Liver (tissue), 3 donors: ENCODE measurements at regions not wholly inside any gene's neighbourhood (a gene's known extent, or its start where the extent isn't known, plus 50 kb on each side); places are given as distances from the start of the nearest gene placed in this dataset.
"Not testable (repeated sequence)": the region's sequence is repeated elsewhere in the genome, so short reads cannot be mapped to it uniquely, and the experiment has no call there.

Experiments
- EGR1 ChIP-seq, 2 donors: IDR thresholded peaks; 2 replicates each; pipeline ENCODE4 v1.6.1; 2016 to 2018; ENCODE audit warnings: antibody characterized with exemption in 2 of 2, low read depth in 2 of 2
- FOXA1 ChIP-seq: IDR thresholded peaks from 2 replicates; pipeline ENCODE4 v1.6.1; 2016; ENCODE audit warnings: antibody characterized with exemption
- GABPA ChIP-seq, 2 donors: IDR thresholded peaks in 1 of 2; conservative IDR thresholded peaks in 1 of 2; 2 replicates each; pipeline ENCODE4 v1.6.1; 2016; ENCODE audit warnings: antibody characterized with exemption in 2 of 2, mild to moderate bottlenecking in 1 of 2, moderate library complexity in 1 of 2
- JUND ChIP-seq, 2 donors: IDR thresholded peaks; 2 replicates each; pipeline ENCODE4 v1.6.1; 2016; ENCODE audit warnings: antibody characterized with exemption in 2 of 2
- RAD21 ChIP-seq, 2 donors: IDR thresholded peaks; 2 replicates each; pipeline ENCODE4 v1.6.1; 2016; ENCODE audit warnings: antibody characterized with exemption in 2 of 2, mild to moderate bottlenecking in 2 of 2
- RXRA ChIP-seq, 2 donors: IDR thresholded peaks; 2 replicates each; pipeline ENCODE4 v1.6.1; 2017 to 2018; ENCODE audit warnings: antibody characterized with exemption in 2 of 2, mild to moderate bottlenecking in 1 of 2
- SP1 ChIP-seq: IDR thresholded peaks from 2 replicates; pipeline ENCODE4 v1.6.1; 2018; ENCODE audit warnings: antibody characterized with exemption, mild to moderate bottlenecking
- TAF1 ChIP-seq: conservative IDR thresholded peaks from 2 replicates; pipeline ENCODE4 v1.6.1; 2016; ENCODE audit warnings: antibody characterized with exemption, mild to moderate bottlenecking
- YY1 ChIP-seq: IDR thresholded peaks from 2 replicates; pipeline ENCODE4 v1.6.1; 2016; ENCODE audit warnings: antibody characterized with exemption, mild to moderate bottlenecking
- TF ChIP-seq, protein P1 (sequence below): fragments of 150-350 bp; IDR thresholded peaks from 2 replicates; pipeline ENCODE4 v1.5.1; 2017; ENCODE audit warnings: improper control_type of control experiment, low read depth, low read length; ENCODE audit not compliant: missing input control
- TF ChIP-seq, protein P2 (sequence below): IDR thresholded peaks from 2 replicates; pipeline ENCODE4 v1.6.1; 2016; ENCODE audit warnings: antibody characterized with exemption
- TF ChIP-seq, protein P3 (sequence below): IDR thresholded peaks from 2 replicates; pipeline ENCODE4 v1.6.1; 2016; ENCODE audit warnings: antibody characterized with exemption
- TF ChIP-seq, protein P4 (sequence below): IDR thresholded peaks from 2 replicates; pipeline ENCODE4 v1.6.1; 2016; ENCODE audit warnings: antibody characterized with exemption
- TF ChIP-seq, protein P5 (sequence below): IDR thresholded peaks from 2 replicates; pipeline ENCODE4 v1.6.1; 2016; ENCODE audit warnings: antibody characterized with exemption, mild to moderate bottlenecking
- donor health status: healthy.
- donor health status: healthy.

DNA sequence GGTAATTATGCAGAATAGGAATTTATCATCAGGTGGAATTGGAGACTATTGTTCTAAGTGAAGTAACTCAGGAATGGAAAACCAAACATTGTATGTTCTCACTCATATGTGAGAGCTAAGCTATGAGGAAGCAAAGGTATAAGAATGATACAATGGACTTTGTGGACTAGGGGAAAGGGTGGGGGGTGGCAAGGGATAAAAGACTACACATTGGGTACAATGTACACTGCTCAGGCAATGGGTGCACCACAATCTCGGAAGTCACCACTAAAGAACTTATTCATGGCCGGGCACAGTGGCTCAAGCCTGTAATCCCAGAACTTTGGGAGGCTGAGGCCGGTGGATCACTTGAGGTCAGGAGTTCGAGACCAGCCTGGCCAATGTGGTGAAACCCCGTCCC, 51.6 kb upstream of the MIER3 start:
- TF ChIP-seq, protein P1, sequence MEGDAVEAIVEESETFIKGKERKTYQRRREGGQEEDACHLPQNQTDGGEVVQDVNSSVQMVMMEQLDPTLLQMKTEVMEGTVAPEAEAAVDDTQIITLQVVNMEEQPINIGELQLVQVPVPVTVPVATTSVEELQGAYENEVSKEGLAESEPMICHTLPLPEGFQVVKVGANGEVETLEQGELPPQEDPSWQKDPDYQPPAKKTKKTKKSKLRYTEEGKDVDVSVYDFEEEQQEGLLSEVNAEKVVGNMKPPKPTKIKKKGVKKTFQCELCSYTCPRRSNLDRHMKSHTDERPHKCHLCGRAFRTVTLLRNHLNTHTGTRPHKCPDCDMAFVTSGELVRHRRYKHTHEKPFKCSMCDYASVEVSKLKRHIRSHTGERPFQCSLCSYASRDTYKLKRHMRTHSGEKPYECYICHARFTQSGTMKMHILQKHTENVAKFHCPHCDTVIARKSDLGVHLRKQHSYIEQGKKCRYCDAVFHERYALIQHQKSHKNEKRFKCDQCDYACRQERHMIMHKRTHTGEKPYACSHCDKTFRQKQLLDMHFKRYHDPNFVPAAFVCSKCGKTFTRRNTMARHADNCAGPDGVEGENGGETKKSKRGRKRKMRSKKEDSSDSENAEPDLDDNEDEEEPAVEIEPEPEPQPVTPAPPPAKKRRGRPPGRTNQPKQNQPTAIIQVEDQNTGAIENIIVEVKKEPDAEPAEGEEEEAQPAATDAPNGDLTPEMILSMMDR: not testable (repeated sequence)
- not testable (repeated sequence) for TF ChIP-seq EGR1 (IDR thresholded peaks at IDR 0.05; ENCODE audit: low read depth in 2 of 2); JUND (IDR thresholded peaks at IDR 0.05); TAF1; FOXA1; YY1; SP1; RXRA (IDR thresholded peaks at IDR 0.05); GABPA (IDR thresholded peaks at IDR 0.05 in 1 of 2, conservative IDR thresholded peaks at IDR 0.05 in 1 of 2); RAD21 (IDR thresholded peaks at IDR 0.05)
- TF ChIP-seq, protein P2, sequence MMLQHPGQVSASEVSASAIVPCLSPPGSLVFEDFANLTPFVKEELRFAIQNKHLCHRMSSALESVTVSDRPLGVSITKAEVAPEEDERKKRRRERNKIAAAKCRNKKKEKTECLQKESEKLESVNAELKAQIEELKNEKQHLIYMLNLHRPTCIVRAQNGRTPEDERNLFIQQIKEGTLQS: not testable (repeated sequence)
- TF ChIP-seq, protein P3, sequence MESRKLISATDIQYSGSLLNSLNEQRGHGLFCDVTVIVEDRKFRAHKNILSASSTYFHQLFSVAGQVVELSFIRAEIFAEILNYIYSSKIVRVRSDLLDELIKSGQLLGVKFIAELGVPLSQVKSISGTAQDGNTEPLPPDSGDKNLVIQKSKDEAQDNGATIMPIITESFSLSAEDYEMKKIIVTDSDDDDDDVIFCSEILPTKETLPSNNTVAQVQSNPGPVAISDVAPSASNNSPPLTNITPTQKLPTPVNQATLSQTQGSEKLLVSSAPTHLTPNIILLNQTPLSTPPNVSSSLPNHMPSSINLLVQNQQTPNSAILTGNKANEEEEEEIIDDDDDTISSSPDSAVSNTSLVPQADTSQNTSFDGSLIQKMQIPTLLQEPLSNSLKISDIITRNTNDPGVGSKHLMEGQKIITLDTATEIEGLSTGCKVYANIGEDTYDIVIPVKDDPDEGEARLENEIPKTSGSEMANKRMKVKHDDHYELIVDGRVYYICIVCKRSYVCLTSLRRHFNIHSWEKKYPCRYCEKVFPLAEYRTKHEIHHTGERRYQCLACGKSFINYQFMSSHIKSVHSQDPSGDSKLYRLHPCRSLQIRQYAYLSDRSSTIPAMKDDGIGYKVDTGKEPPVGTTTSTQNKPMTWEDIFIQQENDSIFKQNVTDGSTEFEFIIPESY: not testable (repeated sequence)
- TF ChIP-seq, protein P4, sequence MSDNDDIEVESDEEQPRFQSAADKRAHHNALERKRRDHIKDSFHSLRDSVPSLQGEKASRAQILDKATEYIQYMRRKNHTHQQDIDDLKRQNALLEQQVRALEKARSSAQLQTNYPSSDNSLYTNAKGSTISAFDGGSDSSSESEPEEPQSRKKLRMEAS: not testable (repeated sequence)
- TF ChIP-seq, protein P5, sequence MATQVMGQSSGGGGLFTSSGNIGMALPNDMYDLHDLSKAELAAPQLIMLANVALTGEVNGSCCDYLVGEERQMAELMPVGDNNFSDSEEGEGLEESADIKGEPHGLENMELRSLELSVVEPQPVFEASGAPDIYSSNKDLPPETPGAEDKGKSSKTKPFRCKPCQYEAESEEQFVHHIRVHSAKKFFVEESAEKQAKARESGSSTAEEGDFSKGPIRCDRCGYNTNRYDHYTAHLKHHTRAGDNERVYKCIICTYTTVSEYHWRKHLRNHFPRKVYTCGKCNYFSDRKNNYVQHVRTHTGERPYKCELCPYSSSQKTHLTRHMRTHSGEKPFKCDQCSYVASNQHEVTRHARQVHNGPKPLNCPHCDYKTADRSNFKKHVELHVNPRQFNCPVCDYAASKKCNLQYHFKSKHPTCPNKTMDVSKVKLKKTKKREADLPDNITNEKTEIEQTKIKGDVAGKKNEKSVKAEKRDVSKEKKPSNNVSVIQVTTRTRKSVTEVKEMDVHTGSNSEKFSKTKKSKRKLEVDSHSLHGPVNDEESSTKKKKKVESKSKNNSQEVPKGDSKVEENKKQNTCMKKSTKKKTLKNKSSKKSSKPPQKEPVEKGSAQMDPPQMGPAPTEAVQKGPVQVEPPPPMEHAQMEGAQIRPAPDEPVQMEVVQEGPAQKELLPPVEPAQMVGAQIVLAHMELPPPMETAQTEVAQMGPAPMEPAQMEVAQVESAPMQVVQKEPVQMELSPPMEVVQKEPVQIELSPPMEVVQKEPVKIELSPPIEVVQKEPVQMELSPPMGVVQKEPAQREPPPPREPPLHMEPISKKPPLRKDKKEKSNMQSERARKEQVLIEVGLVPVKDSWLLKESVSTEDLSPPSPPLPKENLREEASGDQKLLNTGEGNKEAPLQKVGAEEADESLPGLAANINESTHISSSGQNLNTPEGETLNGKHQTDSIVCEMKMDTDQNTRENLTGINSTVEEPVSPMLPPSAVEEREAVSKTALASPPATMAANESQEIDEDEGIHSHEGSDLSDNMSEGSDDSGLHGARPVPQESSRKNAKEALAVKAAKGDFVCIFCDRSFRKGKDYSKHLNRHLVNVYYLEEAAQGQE: not testable (repeated sequence)
